ENCODE measurements at regions not wholly inside any gene's neighbourhood (a gene's known extent, or its start where the extent isn't known, plus 50 kb on each side); places are given as distances from the start of the nearest gene placed in this dataset.

DNA sequence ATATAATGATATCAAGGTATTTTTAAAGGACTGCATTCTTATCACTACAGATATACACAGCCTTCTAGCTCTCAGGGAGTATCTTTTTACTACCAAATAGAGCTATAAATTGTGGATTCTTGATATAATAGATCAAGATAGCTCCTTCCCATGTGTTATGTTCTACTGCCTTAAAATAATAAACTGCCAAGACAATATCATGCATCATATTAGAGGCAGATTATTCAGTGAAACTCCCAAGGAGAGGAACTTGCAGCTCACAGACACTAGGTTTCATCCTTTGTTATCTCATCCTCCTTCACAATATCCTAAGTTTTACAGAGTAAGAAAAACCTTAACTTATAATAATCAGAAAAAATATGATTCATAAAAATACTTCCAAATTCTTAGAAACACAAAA, 802.8 kb downstream of the DIAPH3 start:
- Histone ChIP-seq H3K36me3 (ENCODE audit: insufficient read depth, low read length) (no peaks in the 10 kb centered on the region), H3K9me3 (ENCODE audit: control insufficient read depth in 1 of 2, low read length in 2 of 2) (no peaks in the 10 kb centered on the region), H3K4me3 (ENCODE audit: low read length in 2 of 2) (no peak overlapping the region), H3K27me3 (ENCODE audit: insufficient read depth, low read length) (no peaks in the 10 kb centered on the region), H3K4me1 (ENCODE audit: insufficient read depth, low read length) (no peaks in the 10 kb centered on the region), H3K27ac (ENCODE audit: low read depth, low read length) (no peak overlapping the region)
- Mint-ChIP-seq H3K27me3 (peaks cover 0 to 2% of the 10 kb centered on the region in 2 donors), H3K4me3 (no peak overlapping the region), H3K27ac (no peak overlapping the region), H3K4me1 (peaks cover 0 to 2% (median under 1%) of the 10 kb centered on the region in 4 donors), H3K9me3 (no peaks in the 10 kb centered on the region), H3K36me3 (no peaks in the 10 kb centered on the region)
- intact Hi-C loops (cut with micrococcal nuclease): no loop called here
- no peak for DNase-seq
- POLR2A ChIA-PET (ENCODE audit: partially characterized antibody): no interaction called here
- CTCF ChIA-PET (ENCODE audit: partially characterized antibody): no interaction called here

DNA sequence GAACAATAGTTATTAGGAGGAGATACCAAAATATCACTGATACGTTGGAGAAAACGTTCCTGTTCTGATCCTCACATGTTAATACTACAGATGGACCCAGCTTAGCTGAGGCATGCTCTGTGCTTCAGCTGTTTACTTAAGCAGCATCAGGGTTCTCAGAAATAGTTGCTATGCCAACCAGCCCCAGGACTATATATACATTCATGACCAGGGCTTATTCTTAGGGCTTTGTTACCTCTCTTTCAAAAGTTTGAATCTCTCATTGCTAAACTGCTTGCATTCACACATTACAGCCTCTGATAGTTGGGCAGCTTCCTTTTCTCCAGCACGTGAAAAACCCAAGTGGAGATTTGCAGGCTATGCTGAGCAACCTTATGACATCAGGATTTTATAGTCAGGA, 800.4 kb downstream of the DIAPH3 start:
- H3K4me3 Mint-ChIP-seq: no peak overlapping the region
- intact Hi-C loops (cut with micrococcal nuclease): no loop called here
- H3K27ac ChIP-seq (ENCODE audit: low read depth, low read length): no peak overlapping the region
- no peaks in the 10 kb centered on the region for H3K36me3 Mint-ChIP-seq
- no peaks in the 10 kb centered on the region for H3K36me3 ChIP-seq (ENCODE audit: insufficient read depth, low read length)
- H3K9me3 ChIP-seq (ENCODE audit: control insufficient read depth in 1 of 2, low read length in 2 of 2): no peaks in the 10 kb centered on the region
- peaks cover 0 to 2% of the 10 kb centered on the region in 2 donors for H3K27me3 Mint-ChIP-seq
- peaks cover 0 to 2% (median under 1%) of the 10 kb centered on the region in 4 donors for H3K4me1 Mint-ChIP-seq
- no peaks in the 10 kb centered on the region for H3K27me3 ChIP-seq (ENCODE audit: insufficient read depth, low read length)
- no peak overlapping the region for H3K4me3 ChIP-seq (ENCODE audit: low read length in 2 of 2)
- ChIA-PET CTCF (ENCODE audit: partially characterized antibody) (no interaction called here), POLR2A (ENCODE audit: partially characterized antibody) (no interaction called here)
- H3K9me3 Mint-ChIP-seq: no peaks in the 10 kb centered on the region
- H3K4me1 ChIP-seq (ENCODE audit: insufficient read depth, low read length): no peaks in the 10 kb centered on the region
- no peak overlapping the region for H3K27ac Mint-ChIP-seq
- DNase-seq: no peak

DNA sequence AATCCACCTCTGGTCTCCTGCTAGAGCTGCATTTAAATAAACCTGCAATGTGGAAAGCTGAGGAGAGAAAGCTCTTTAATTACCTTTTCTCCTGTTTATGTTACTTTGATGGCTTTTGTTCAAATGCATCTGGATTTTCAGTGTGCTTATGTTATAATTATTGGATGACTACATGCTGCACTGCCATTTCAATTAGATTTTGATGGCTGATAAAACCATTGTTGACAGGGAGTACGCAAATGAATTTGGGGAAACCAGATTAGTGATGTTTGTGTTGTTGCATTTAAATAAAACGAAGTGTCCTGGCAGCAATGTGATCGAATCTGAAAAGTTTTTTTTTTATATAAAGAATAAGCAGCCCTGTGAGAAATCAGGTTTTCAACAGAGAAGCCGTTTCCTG, 799.8 kb downstream of the DIAPH3 start:
- intact Hi-C loops (cut with micrococcal nuclease): no loop called here
- H3K36me3 Mint-ChIP-seq: no peaks in the 10 kb centered on the region
- no peaks in the 10 kb centered on the region for H3K9me3 Mint-ChIP-seq
- DNase-seq: no peak
- no peak overlapping the region for H3K27ac Mint-ChIP-seq
- Histone ChIP-seq H3K9me3 (ENCODE audit: control insufficient read depth in 1 of 2, low read length in 2 of 2) (no peaks in the 10 kb centered on the region), H3K4me3 (ENCODE audit: low read length in 2 of 2) (no peak overlapping the region), H3K36me3 (ENCODE audit: insufficient read depth, low read length) (no peaks in the 10 kb centered on the region), H3K27ac (ENCODE audit: low read depth, low read length) (no peak overlapping the region), H3K4me1 (ENCODE audit: insufficient read depth, low read length) (no peaks in the 10 kb centered on the region), H3K27me3 (ENCODE audit: insufficient read depth, low read length) (no peaks in the 10 kb centered on the region)
- H3K4me1 Mint-ChIP-seq: peaks cover 0 to 2% (median under 1%) of the 10 kb centered on the region in 4 donors
- ChIA-PET CTCF (ENCODE audit: partially characterized antibody) (no interaction called here), POLR2A (ENCODE audit: partially characterized antibody) (no interaction called here)
- no peak overlapping the region for H3K4me3 Mint-ChIP-seq
- H3K27me3 Mint-ChIP-seq: peaks cover 0 to 6% of the 10 kb centered on the region in 2 donors

DNA sequence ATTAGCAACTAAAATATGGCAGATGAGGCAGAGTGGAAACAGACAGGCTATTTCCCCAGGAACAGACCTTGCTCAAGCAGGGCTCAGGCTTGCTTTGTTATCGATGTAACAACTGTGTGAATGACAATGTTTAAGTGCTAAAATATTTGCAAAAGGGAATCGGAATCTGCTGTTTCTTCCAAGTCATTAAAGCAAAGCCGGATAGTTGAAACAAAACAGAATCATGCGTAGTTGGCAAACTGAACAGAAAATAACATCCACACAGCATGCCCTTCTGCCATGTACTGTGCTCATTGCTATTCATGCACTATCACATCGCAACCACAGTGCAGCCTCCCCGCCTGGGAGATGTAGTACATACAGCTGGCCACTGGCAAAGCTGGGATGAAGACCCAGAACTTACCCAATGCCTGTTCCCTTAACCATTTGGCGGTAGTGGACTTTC, 799.1 kb downstream of the DIAPH3 start:
- Mint-ChIP-seq H3K4me3 (no peak overlapping the region), H3K36me3 (no peaks in the 10 kb centered on the region), H3K27me3 (peaks cover 0 to 6% of the 10 kb centered on the region in 2 donors), H3K9me3 (no peaks in the 10 kb centered on the region), H3K27ac (no peak overlapping the region), H3K4me1 (peaks cover 0 to 2% (median under 1%) of the 10 kb centered on the region in 4 donors)
- ChIA-PET CTCF (ENCODE audit: partially characterized antibody) (no interaction called here), POLR2A (ENCODE audit: partially characterized antibody) (no interaction called here)
- no peaks in the 10 kb centered on the region for H3K4me1 ChIP-seq (ENCODE audit: insufficient read depth, low read length)
- no peak overlapping the region for H3K27ac ChIP-seq (ENCODE audit: low read depth, low read length)
- H3K4me3 ChIP-seq (ENCODE audit: low read length in 2 of 2): no peak overlapping the region
- DNase-seq: no peak
- H3K36me3 ChIP-seq (ENCODE audit: insufficient read depth, low read length): no peaks in the 10 kb centered on the region
- no peaks in the 10 kb centered on the region for H3K27me3 ChIP-seq (ENCODE audit: insufficient read depth, low read length)
- intact Hi-C loops (cut with micrococcal nuclease): no loop called here
- no peaks in the 10 kb centered on the region for H3K9me3 ChIP-seq (ENCODE audit: control insufficient read depth in 1 of 2, low read length in 2 of 2)

DNA sequence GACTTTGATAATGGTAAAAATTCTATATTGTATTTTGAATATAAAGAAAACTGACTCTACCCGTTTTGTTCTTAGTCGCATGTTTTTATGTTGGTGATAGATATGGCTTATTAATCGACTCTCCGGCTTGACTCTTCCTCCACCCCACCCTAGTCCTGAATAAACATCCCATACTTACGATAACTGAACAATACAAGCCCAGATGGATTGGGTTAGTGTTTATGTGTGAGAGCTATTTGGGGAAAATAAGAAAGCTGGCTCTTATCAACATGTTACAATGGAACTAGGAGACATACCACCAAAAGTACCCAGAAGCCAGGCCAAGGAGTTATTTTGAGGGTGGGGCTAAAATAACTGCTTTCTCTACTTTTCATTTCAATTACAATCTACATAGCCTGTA, 796.3 kb downstream of the DIAPH3 start:
- Histone ChIP-seq H3K4me3 (ENCODE audit: low read length in 2 of 2) (no peak overlapping the region), H3K9me3 (ENCODE audit: control insufficient read depth in 1 of 2, low read length in 2 of 2) (no peaks in the 10 kb centered on the region), H3K36me3 (ENCODE audit: insufficient read depth, low read length) (no peaks in the 10 kb centered on the region), H3K4me1 (ENCODE audit: insufficient read depth, low read length) (no peaks in the 10 kb centered on the region), H3K27me3 (ENCODE audit: insufficient read depth, low read length) (no peaks in the 10 kb centered on the region), H3K27ac (ENCODE audit: low read depth, low read length) (no peak overlapping the region)
- Mint-ChIP-seq H3K27me3 (peaks cover 5 to 9% of the 10 kb centered on the region in 2 donors), H3K4me1 (no peaks in the 10 kb centered on the region), H3K27ac (no peak overlapping the region), H3K36me3 (no peaks in the 10 kb centered on the region), H3K9me3 (peaks cover 0 to 2% (median 0%) of the 10 kb centered on the region in 8 donors), H3K4me3 (no peak overlapping the region)
- CTCF ChIA-PET (ENCODE audit: partially characterized antibody): no interaction called here
- DNase-seq: no peak
- POLR2A ChIA-PET (ENCODE audit: partially characterized antibody): no interaction called here
- intact Hi-C loops (cut with micrococcal nuclease): no loop called here

DNA sequence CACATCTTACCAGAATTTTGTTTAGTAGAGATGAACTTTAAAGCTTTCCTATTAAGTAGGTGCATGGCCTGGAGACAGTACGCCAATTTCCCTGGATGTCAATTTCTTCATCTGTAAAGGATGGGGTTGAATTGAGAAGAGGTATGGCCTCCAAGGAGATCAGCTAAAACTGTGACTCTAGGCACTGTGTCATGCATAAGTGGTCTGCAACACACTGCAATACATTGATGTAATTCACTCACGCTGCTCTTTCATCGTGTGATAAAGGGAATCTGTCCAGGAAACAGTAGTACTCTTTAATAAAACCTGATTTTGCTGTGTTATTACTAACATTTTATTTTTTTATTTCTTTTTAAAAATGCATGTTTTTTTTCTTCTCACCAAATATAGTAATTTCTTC, 795.8 kb downstream of the DIAPH3 start:
- CTCF ChIA-PET (ENCODE audit: partially characterized antibody): no interaction called here
- Histone ChIP-seq H3K4me1 (ENCODE audit: insufficient read depth, low read length) (no peaks in the 10 kb centered on the region), H3K27me3 (ENCODE audit: insufficient read depth, low read length) (no peaks in the 10 kb centered on the region), H3K36me3 (ENCODE audit: insufficient read depth, low read length) (no peaks in the 10 kb centered on the region), H3K27ac (ENCODE audit: low read depth, low read length) (no peak overlapping the region), H3K4me3 (ENCODE audit: low read length in 2 of 2) (no peak overlapping the region), H3K9me3 (ENCODE audit: control insufficient read depth in 1 of 2, low read length in 2 of 2) (no peaks in the 10 kb centered on the region)
- intact Hi-C loops (cut with micrococcal nuclease): no loop called here
- Mint-ChIP-seq H3K27me3 (peaks cover 5 to 9% of the 10 kb centered on the region in 2 donors), H3K4me1 (no peaks in the 10 kb centered on the region), H3K27ac (no peak overlapping the region), H3K9me3 (peaks cover 0 to 2% (median 0%) of the 10 kb centered on the region in 8 donors), H3K36me3 (no peaks in the 10 kb centered on the region), H3K4me3 (no peak overlapping the region)
- POLR2A ChIA-PET (ENCODE audit: partially characterized antibody): no interaction called here
- no peak for DNase-seq

DNA sequence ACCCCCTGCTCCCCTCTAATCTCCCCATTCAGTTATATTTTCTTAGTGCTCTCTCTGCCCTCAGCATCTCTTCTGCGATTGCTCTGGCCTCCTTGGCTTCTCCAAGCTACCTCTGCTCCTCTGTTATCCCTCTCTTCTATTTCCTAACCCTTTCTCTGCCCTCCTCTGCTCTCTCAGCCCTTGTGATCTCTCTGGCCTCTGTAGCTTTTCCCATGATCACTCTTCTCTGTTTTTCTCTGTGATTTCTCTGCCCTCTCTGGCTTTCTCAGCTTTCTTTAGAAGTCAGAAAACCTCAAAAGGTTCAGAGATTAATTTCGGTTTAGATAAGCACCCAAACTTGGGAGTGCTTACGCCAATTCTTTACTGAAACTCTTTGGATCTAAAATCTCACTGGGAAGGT, 795.0 kb downstream of the DIAPH3 start:
- no peaks in the 10 kb centered on the region for H3K9me3 ChIP-seq (ENCODE audit: control insufficient read depth in 1 of 2, low read length in 2 of 2)
- Mint-ChIP-seq H3K27me3 (peaks cover 5 to 9% of the 10 kb centered on the region in 2 donors), H3K4me3 (no peak overlapping the region), H3K36me3 (no peaks in the 10 kb centered on the region), H3K27ac (no peak overlapping the region), H3K9me3 (peaks cover 0 to 2% (median 0%) of the 10 kb centered on the region in 8 donors), H3K4me1 (no peaks in the 10 kb centered on the region)
- intact Hi-C loops (cut with micrococcal nuclease): no loop called here
- no peak overlapping the region for H3K4me3 ChIP-seq (ENCODE audit: low read length in 2 of 2)
- ChIA-PET CTCF (ENCODE audit: partially characterized antibody) (no interaction called here), POLR2A (ENCODE audit: partially characterized antibody) (no interaction called here)
- no peaks in the 10 kb centered on the region for H3K27me3 ChIP-seq (ENCODE audit: insufficient read depth, low read length)
- no peak for DNase-seq
- no peaks in the 10 kb centered on the region for H3K4me1 ChIP-seq (ENCODE audit: insufficient read depth, low read length)
- no peaks in the 10 kb centered on the region for H3K36me3 ChIP-seq (ENCODE audit: insufficient read depth, low read length)
- H3K27ac ChIP-seq (ENCODE audit: low read depth, low read length): no peak overlapping the region

DNA sequence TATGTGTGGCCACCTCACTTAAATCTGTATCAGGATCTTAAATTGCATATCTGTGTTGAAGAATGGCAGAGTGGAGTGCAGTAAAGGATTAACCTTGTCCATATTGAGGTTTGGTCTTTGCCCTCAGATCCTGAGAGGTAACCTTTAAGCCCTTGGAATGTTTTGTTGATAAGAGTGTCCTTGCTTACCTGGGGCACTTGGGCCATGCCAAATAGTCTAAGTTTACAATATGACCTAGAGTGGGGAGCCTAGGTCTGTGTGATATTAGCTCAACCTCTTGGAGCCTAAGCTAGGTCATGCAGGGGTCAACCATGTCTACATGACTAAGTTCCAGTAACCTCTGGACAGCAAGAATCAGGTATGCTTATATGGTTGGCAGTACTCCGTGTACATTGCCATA, 792.5 kb downstream of the DIAPH3 start:
- DNase-seq: no peak
- no peaks in the 10 kb centered on the region for H3K9me3 ChIP-seq (ENCODE audit: control insufficient read depth in 1 of 2, low read length in 2 of 2)
- Mint-ChIP-seq H3K27ac (no peak overlapping the region), H3K36me3 (no peaks in the 10 kb centered on the region), H3K4me3 (no peak overlapping the region), H3K27me3 (peaks cover 14 to 17% of the 10 kb centered on the region in 2 donors), H3K9me3 (peaks cover 0 to 2% (median 0%) of the 10 kb centered on the region in 8 donors), H3K4me1 (no peaks in the 10 kb centered on the region)
- intact Hi-C loops (cut with micrococcal nuclease): no loop called here
- H3K27ac ChIP-seq (ENCODE audit: low read depth, low read length): no peak overlapping the region
- ChIA-PET CTCF (ENCODE audit: partially characterized antibody) (no interaction called here), POLR2A (ENCODE audit: partially characterized antibody) (no interaction called here)
- H3K4me1 ChIP-seq (ENCODE audit: insufficient read depth, low read length): no peaks in the 10 kb centered on the region
- no peaks in the 10 kb centered on the region for H3K36me3 ChIP-seq (ENCODE audit: insufficient read depth, low read length)
- no peak overlapping the region for H3K4me3 ChIP-seq (ENCODE audit: low read length in 2 of 2)
- H3K27me3 ChIP-seq (ENCODE audit: insufficient read depth, low read length): no peaks in the 10 kb centered on the region

Data from CD4-positive, alpha-beta memory T cell (primary cell).